GM12865 (cell line): ENCODE measurements at regions not wholly inside any gene's neighbourhood (a gene's known extent, or its start where the extent isn't known, plus 50 kb on each side); places are given as distances from the start of the nearest gene placed in this dataset.

ENCODE experiments used
- DNase-seq: peaks from one replicate; pipeline ENCODE4 v3.0.0; 2010; ENCODE audit warnings: low read depth
- H3K4me3 ChIP-seq: 2 replicates; pipeline ENCODE4 v1.5.1; 2011; ENCODE audit warnings: mild to moderate bottlenecking, low read depth, low read length, control low read depth
- TF ChIP-seq, protein P1 (sequence below): IDR thresholded peaks from 2 replicates; pipeline ENCODE4 v1.5.1; 2011; ENCODE audit warnings: low read length, control low read depth, low read depth, inconsistent platforms; ENCODE audit not compliant: insufficient read depth; ENCODE audit errors: missing control alignments

DNA sequence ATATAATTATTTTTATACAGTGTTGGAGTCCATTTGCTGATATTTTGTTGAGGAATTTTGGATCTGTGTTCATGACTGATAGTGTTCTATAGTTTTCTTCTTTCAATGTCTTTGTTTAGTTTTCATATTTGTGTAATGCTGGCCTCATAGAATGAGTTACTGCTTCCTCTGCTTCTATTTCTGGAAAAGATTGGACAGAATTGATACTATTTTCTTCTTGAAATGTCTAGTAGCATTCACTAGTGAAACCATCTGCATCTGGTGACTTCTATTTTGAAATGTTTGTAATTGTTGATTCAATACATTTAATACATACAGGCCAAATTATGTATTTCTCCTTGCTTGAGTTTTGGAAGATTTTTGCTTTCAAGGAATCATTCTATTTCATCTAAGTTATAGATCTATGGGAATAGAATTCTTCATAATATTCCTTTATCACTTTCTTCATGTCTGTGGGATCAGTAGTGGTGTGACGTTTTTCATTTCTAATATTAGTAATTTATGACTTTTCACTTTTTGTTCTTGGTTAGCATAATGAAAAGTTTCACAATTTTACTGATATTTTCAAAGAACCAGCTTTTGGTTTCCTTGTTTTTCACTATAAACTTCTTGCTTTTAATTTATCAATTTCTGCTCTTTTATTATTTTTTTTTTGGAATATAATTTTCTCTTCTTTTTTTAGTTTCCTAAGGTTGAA is 509.9 kb upstream of the VRK2 start:
- no peak overlapping the region for H3K4me3 ChIP-seq

DNA sequence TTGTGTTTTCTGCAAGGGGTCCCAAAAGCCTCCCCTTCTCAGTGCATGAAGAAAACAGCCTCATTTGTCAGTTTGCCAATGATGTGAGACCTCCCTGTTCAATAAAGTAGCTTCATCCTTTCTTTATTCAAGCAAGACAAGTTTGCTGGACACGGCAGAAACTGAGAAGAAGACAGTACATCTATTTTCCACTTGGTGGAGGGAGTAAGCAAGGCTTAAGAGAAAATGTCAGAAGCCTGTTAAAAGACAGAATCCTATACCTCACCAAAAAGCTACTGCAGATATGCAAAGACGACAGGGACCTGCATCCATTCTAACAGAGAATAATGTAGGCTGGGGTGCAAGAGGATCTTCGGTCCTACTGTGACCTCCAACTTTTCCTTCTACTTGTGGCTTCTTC is 506.8 kb upstream of the VRK2 start:
- no peak for DNase-seq
- H3K4me3 ChIP-seq, result no peak overlapping the region
- TF ChIP-seq, protein P1, sequence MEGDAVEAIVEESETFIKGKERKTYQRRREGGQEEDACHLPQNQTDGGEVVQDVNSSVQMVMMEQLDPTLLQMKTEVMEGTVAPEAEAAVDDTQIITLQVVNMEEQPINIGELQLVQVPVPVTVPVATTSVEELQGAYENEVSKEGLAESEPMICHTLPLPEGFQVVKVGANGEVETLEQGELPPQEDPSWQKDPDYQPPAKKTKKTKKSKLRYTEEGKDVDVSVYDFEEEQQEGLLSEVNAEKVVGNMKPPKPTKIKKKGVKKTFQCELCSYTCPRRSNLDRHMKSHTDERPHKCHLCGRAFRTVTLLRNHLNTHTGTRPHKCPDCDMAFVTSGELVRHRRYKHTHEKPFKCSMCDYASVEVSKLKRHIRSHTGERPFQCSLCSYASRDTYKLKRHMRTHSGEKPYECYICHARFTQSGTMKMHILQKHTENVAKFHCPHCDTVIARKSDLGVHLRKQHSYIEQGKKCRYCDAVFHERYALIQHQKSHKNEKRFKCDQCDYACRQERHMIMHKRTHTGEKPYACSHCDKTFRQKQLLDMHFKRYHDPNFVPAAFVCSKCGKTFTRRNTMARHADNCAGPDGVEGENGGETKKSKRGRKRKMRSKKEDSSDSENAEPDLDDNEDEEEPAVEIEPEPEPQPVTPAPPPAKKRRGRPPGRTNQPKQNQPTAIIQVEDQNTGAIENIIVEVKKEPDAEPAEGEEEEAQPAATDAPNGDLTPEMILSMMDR, result no peak

More for the DNA sequence above, 509.9 kb upstream of the VRK2 start:
- DNase-seq, result no peak
- TF ChIP-seq, protein P1, result no peak

DNA sequence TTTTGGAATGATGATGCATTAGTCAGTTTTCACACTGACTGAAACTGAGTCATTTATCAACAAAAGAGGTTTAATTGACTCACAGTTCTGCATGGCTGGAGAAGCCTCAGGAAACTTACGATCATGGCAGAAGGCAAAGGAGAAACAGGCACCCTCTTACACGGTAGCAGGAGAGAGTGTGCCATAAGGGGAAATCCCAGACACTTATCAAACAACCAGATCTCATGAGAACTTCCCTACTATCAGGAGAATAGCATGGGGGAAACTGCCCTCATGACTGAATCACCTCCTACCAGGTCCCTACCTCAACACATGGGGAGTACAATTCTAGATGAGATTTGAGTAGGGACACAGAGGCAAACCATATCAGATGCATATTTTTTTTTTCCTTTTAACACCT is 504.5 kb upstream of the VRK2 start:
- TF ChIP-seq, protein P1, result no peak
- DNase-seq, result no peak
- no peak overlapping the region for H3K4me3 ChIP-seq

DNA sequence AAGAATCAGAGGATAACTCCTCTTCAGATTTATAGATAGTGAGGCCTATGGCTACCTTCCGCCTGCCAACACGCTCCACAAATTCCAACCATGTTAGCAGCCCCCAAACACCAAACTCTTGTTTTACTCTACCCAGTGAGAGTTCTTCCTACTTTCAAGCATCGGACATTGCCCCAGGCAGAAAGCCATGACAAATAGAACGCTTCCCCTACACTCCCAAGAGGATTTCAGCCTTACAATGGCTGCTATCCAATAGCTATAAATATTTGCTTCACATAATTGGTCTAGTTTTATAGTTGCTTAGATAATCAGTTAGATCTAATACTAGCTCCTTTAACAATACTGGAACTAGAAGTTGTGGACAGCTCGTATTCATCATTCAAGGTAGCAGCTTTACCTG is 503.4 kb upstream of the VRK2 start:
- no peak for DNase-seq
- H3K4me3 ChIP-seq, result no peak overlapping the region
- TF ChIP-seq, protein P1, result no peak

DNA sequence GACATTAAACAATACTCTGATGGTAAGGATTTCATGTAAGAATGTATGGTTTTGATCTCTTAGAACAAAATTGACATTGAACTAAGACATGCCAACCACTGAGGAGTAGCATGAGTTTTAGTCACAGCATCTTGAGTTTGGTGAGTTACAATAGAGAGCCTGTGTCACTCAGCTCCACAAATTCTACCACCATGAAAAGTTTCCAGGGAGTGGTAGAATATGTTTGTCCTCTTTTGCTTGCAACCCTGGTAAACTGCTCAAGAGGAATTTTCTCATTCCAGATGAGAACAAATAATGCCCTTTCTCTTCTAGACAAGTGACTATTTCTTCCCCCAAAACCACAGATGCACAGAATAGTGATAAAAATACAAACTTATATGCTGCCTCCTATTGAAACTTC is 502.0 kb upstream of the VRK2 start:
- H3K4me3 ChIP-seq, result no peak overlapping the region
- TF ChIP-seq, protein P1, result no peak
- DNase-seq, result no peak

DNA sequence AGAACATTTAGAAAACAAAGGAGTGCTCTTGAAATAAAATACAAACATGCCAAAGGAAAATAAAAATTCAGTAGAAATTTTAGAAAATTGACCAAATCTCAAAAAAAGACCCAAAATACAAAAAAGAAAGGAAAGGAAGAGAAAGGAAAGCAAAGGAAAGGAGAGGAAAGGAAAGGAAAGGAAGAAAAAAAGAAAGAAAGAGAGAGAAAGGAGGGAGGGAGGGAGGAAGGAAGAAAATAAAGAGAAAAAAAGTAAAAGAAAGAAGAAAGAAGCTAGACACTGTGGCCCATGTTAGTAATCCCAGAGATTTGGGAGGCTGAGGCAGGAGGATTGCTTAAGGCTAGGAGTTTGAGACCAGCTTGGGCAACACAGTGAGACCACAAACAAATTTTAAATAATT is 500.1 kb upstream of the VRK2 start:
- TF ChIP-seq, protein P1, result no peak
- DNase-seq, result no peak
- no peak overlapping the region for H3K4me3 ChIP-seq

DNA sequence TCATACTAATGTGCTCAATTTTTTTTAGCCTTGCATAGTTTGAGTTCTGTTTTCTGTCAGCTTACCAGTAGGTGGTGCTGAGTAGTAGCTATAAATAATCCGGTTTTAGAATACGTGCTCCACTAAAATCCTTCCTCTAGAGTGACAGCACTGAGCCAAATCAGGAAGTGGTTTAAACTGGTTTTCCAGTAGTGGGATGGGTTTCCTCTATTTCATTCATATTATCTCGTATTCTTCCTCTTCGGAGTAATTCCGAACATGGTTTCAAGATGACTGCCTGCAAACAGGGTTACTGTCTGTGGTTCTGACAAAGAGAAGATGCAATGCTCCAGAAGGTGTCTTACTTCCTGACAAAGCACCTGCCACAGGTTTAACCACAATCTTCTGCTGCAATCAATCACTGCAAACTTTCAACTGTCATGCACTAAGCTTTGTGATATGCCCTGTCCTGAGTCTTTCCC is 496.9 kb upstream of the VRK2 start:
- peak; percentile 32 for DNase-seq
- TF ChIP-seq, protein P1, result peak; percentile 33
- H3K4me3 ChIP-seq, result no peak overlapping the region
